ENCODE measurements at regions not wholly inside any gene's neighbourhood (a gene's known extent, or its start where the extent isn't known, plus 50 kb on each side); places are given as distances from the start of the nearest gene placed in this dataset.

GRCh38 chr2:221135699-221136098, 436.4 kb downstream of the EPHA4 start:
- intact Hi-C loops (cut with DNase I): no loop called here
- no peaks in the 10 kb centered on the region for H3K9me3 ChIP-seq

GRCh38 chr2:221137385-221137784, 434.7 kb downstream of the EPHA4 start:
- Histone ChIP-seq H3K27ac (no peak overlapping the region), H3K4me3 (no peak overlapping the region), H3K9me3 (no peaks in the 10 kb centered on the region), H3K4me1 (replicated peaks) (no peaks in the 10 kb centered on the region), H3K27me3 (replicated peaks; ENCODE audit: insufficient read depth) (no peaks in the 10 kb centered on the region), H3K36me3 (no peaks in the 10 kb centered on the region)
- DNase-seq (ENCODE audit: low spot score): no peak
- 92% methylated on average over 2 of the region's 2 CpGs for WGBS
- intact Hi-C loops (cut with DNase I): no loop called here
- TF ChIP-seq POLR2AphosphoS5 (IDR thresholded peaks at IDR 0.05): no peak
- no peak for TF ChIP-seq POLR2A (IDR thresholded peaks at IDR 0.05)
- TF ChIP-seq CTCF (IDR thresholded peaks at IDR 0.05): no peak

More at GRCh38 chr2:221135699-221136098, 436.4 kb downstream of the EPHA4 start:
- TF ChIP-seq POLR2AphosphoS5 (IDR thresholded peaks at IDR 0.05): no peak
- no peak for TF ChIP-seq POLR2A (IDR thresholded peaks at IDR 0.05)
- TF ChIP-seq CTCF (IDR thresholded peaks at IDR 0.05): no peak
- Histone ChIP-seq H3K27ac (no peak overlapping the region), H3K4me3 (no peak overlapping the region), H3K36me3 (no peaks in the 10 kb centered on the region), H3K4me1 (replicated peaks) (no peaks in the 10 kb centered on the region), H3K27me3 (replicated peaks; ENCODE audit: insufficient read depth) (no peaks in the 10 kb centered on the region)
- DNase-seq (ENCODE audit: low spot score): no peak
- WGBS: 79% methylated on average over 1 of the region's 1 CpG

- TF ChIP-seq POLR2AphosphoS5 (IDR thresholded peaks at IDR 0.05) (no peak), CTCF (IDR thresholded peaks at IDR 0.05) (no peak), POLR2A (IDR thresholded peaks at IDR 0.05) (no peak)
- no peaks in the 10 kb centered on the region for H3K9me3 ChIP-seq
- WGBS: 91% methylated on average over 7 of the region's 7 CpGs
- no peaks in the 10 kb centered on the region for H3K27me3 ChIP-seq (replicated peaks; ENCODE audit: insufficient read depth)
- H3K4me1 ChIP-seq (replicated peaks): no peaks in the 10 kb centered on the region
- DNase-seq (ENCODE audit: low spot score): no peak
- no peak overlapping the region for H3K27ac ChIP-seq
- no peaks in the 10 kb centered on the region for H3K36me3 ChIP-seq
- intact Hi-C loops (cut with DNase I): no loop called here
- H3K4me3 ChIP-seq: no peak overlapping the region
Measured at GRCh38 chr2:221142341-221142740, 429.8 kb downstream of the EPHA4 start.

GRCh38 chr2:221143231-221143630, 428.9 kb downstream of the EPHA4 start:
- intact Hi-C loops (cut with DNase I): no loop called here
- Histone ChIP-seq H3K9me3 (no peaks in the 10 kb centered on the region), H3K27ac (no peak overlapping the region), H3K27me3 (replicated peaks; ENCODE audit: insufficient read depth) (no peaks in the 10 kb centered on the region), H3K36me3 (no peaks in the 10 kb centered on the region), H3K4me3 (no peak overlapping the region), H3K4me1 (replicated peaks) (no peaks in the 10 kb centered on the region)
- DNase-seq (ENCODE audit: low spot score): no peak
- 91% methylated on average over 2 of the region's 2 CpGs for WGBS
- TF ChIP-seq POLR2A (IDR thresholded peaks at IDR 0.05): no peak
- TF ChIP-seq CTCF (IDR thresholded peaks at IDR 0.05): no peak
- TF ChIP-seq POLR2AphosphoS5 (IDR thresholded peaks at IDR 0.05): no peak

GRCh38 chr2:221144909-221145308, 427.2 kb downstream of the EPHA4 start:
- H3K27me3 ChIP-seq (replicated peaks; ENCODE audit: insufficient read depth): no peaks in the 10 kb centered on the region
- H3K4me1 ChIP-seq (replicated peaks): no peaks in the 10 kb centered on the region
- no peaks in the 10 kb centered on the region for H3K9me3 ChIP-seq
- intact Hi-C loops (cut with DNase I): no loop called here
- no peaks in the 10 kb centered on the region for H3K36me3 ChIP-seq
- no peak for DNase-seq (ENCODE audit: low spot score)
- no peak overlapping the region for H3K27ac ChIP-seq
- no peak for TF ChIP-seq POLR2AphosphoS5 (IDR thresholded peaks at IDR 0.05)
- no peak for TF ChIP-seq CTCF (IDR thresholded peaks at IDR 0.05)
- TF ChIP-seq POLR2A (IDR thresholded peaks at IDR 0.05): no peak
- no peak overlapping the region for H3K4me3 ChIP-seq
- 73% methylated on average over 1 of the region's 1 CpG for WGBS
